Activated naive CD4-positive, alpha-beta T cell treated with anti-CD3 and anti-CD28 coated beads for 36 hours (primary cell): ENCODE measurements at regions not wholly inside any gene's neighbourhood (a gene's known extent, or its start where the extent isn't known, plus 50 kb on each side); places are given as distances from the start of the nearest gene placed in this dataset.

Experiments
- CTCF ChIA-PET: fragments of 350-600 bp; sonication (Branson Sonifier 250); formaldehyde crosslinking; loops from one replicate; lab custom pipeline; 2021; ENCODE audit warnings: antibody characterized with exemption; lab: Charles Lee
- DNase-seq: peaks from one replicate; pipeline ENCODE4 v3.0.0-alpha.2; 2020
- H3K27ac Mint-ChIP-seq: one replicate; pipeline ENCODE4 v1.8.0; 2021; ENCODE audit warnings: mild to moderate bottlenecking, mixed read lengths
- H3K27me3 Mint-ChIP-seq: one replicate; pipeline ENCODE4 v1.8.0; 2021; ENCODE audit warnings: low read depth, mixed read lengths
- H3K36me3 Mint-ChIP-seq: one replicate; pipeline ENCODE4 v1.8.0; 2021; ENCODE audit warnings: low read depth, mixed read lengths
- H3K4me1 Mint-ChIP-seq: one replicate; pipeline ENCODE4 v1.8.0; 2021; ENCODE audit warnings: low read depth, mixed read lengths
- H3K4me3 Mint-ChIP-seq: one replicate; pipeline ENCODE4 v1.8.0; 2021; ENCODE audit warnings: mild to moderate bottlenecking, moderate library complexity, mixed read lengths
- H3K9me3 Mint-ChIP-seq: one replicate; pipeline ENCODE4 v1.8.0; 2021; ENCODE audit warnings: mixed read lengths
- intact Hi-C: fragments of 100-400 bp; cut with micrococcal nuclease; formaldehyde crosslinking; loops from one replicate; pipeline ENCODE4 v1.15.1; 2023

DNA sequence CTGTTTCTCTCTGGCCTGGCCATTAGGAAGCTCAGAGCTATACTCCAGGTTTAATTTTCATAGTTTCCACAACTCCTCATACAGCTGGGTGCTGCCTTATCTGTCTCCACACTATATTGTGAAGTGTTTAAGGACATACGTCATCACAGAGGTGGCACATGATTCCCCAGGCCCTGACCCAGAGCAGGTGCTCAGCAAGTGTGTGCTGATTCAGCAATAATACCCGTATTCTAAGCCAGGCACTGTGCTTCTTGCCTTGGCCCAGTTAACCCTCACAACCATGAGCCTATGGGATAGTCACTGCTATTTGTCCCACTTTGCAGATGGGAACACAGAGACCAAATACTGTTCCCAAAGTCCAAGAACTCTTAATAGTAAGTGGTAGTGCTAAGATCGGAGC is 93.5 kb upstream of the SMIM23 start:
- Mint-ChIP-seq H3K4me1 (no peaks in the 10 kb centered on the region), H3K27me3 (no peaks in the 10 kb centered on the region), H3K27ac (no peak overlapping the region), H3K4me3 (no peak overlapping the region), H3K9me3 (no peaks in the 10 kb centered on the region), H3K36me3 (no peaks in the 10 kb centered on the region)
- no peak for DNase-seq
- intact Hi-C loops, result no loop called here
- CTCF ChIA-PET, result no interaction called here

DNA sequence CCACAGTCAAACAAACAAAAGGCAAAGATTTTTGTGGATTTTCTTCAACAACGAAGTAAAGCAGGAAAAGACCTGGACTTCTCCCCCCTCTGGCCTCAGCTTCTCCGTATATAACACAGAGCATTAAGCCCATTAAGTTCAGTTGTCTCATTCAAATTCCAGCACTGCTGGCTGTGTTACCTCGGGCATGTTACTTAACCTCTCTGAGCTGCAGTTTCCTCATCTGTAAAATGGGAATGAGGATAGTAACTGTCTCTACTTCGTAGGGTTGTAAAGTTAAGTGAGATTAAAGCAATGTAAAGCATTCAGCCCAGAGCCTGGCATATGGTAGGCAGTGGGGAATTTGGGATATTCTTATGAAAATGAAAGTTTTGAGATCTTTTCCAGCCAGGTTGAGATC is 92.7 kb upstream of the SMIM23 start:
- no peaks in the 10 kb centered on the region for H3K27me3 Mint-ChIP-seq
- no peak for DNase-seq
- no peaks in the 10 kb centered on the region for H3K9me3 Mint-ChIP-seq
- H3K36me3 Mint-ChIP-seq, result no peaks in the 10 kb centered on the region
- no peaks in the 10 kb centered on the region for H3K4me1 Mint-ChIP-seq
- no peak overlapping the region for H3K4me3 Mint-ChIP-seq
- no peak overlapping the region for H3K27ac Mint-ChIP-seq
- intact Hi-C loops, result no loop called here
- CTCF ChIA-PET, result no interaction called here

DNA sequence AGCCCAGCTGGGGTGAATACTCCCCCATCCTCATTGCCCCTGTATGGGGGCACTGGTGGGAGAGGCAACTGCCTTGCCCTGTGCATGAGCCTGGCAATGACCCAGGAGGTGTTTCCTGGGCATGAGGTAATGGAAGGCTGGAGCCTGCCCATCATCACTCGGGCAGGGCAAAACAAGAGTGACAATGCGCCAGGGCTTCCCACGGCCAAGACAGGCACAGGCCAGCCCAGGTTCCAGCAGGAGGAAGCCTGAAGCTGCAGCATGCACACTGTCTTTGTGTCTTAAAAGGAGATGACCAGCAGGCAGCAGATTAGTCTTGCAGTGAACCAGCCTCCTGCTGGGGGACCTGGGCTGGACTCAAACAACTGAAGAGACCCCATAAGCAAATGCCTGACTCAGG is 92.2 kb upstream of the SMIM23 start:
- Mint-ChIP-seq H3K4me1 (no peaks in the 10 kb centered on the region), H3K4me3 (no peak overlapping the region), H3K27ac (no peak overlapping the region), H3K27me3 (no peaks in the 10 kb centered on the region), H3K9me3 (no peaks in the 10 kb centered on the region), H3K36me3 (no peaks in the 10 kb centered on the region)
- CTCF ChIA-PET, result no interaction called here
- DNase-seq, result no peak
- intact Hi-C loops, result no loop called here

- Mint-ChIP-seq H3K4me3 (no peak overlapping the region), H3K27me3 (no peaks in the 10 kb centered on the region), H3K4me1 (no peaks in the 10 kb centered on the region), H3K9me3 (no peaks in the 10 kb centered on the region), H3K27ac (no peak overlapping the region), H3K36me3 (no peaks in the 10 kb centered on the region)
- CTCF ChIA-PET, result no interaction called here
- DNase-seq, result no peak
- intact Hi-C loops, result no loop called here
These were observed 89.8 kb upstream of the SMIM23 start for GRCh38 chr5:171695804-171696203.

GRCh38 chr5:171697221-171698102 is 88.2 kb upstream of the SMIM23 start:
- no peak overlapping the region for H3K27ac Mint-ChIP-seq
- no peaks in the 10 kb centered on the region for H3K9me3 Mint-ChIP-seq
- DNase-seq, result no peak
- intact Hi-C loops, result no loop called here
- H3K4me1 Mint-ChIP-seq, result no peaks in the 10 kb centered on the region
- H3K4me3 Mint-ChIP-seq, result no peak overlapping the region
- no peaks in the 10 kb centered on the region for H3K27me3 Mint-ChIP-seq
- H3K36me3 Mint-ChIP-seq, result no peaks in the 10 kb centered on the region
- CTCF ChIA-PET, result no interaction called here

DNA sequence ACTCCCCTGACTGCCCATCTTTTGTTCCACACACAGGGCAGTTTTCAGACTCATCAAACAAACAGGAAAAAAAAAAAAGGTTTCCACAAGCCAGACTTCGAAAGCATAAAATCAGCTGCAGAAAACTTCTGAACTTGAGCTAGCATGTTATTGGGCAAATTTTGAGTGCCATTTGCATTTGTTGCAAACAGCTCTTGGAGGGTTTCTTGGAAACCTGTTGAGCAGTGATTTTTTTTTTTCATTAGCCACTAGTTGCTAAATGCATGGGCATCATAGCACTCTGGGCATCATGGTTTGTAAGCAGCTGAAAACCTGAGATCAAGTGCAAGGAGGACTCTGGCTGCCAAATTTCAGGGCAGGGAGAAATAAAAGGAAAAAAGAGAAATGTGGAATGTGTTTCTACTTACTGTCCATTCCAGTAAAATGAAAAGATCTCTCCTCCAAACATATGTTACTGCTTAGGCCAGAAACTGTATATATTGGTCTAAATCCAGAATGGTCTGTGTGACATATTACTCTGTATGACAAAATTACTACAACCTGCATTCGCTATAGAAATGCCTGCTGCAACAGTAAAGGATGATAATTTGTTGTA is 85.2 kb upstream of the SMIM23 start:
- H3K36me3 Mint-ChIP-seq, result no peaks in the 10 kb centered on the region
- no peaks in the 10 kb centered on the region for H3K27me3 Mint-ChIP-seq
- intact Hi-C loops, result no loop called here
- H3K27ac Mint-ChIP-seq, result no peak overlapping the region
- no peaks in the 10 kb centered on the region for H3K9me3 Mint-ChIP-seq
- H3K4me3 Mint-ChIP-seq, result no peak overlapping the region
- DNase-seq, result no peak
- CTCF ChIA-PET, result interaction anchor here (0.6 kb wide), 1 partner anchor 123 kb away, joined by 4 read pairs; no protein-coding TSS in a partner anchor
- H3K4me1 Mint-ChIP-seq, result no peaks in the 10 kb centered on the region

DNA sequence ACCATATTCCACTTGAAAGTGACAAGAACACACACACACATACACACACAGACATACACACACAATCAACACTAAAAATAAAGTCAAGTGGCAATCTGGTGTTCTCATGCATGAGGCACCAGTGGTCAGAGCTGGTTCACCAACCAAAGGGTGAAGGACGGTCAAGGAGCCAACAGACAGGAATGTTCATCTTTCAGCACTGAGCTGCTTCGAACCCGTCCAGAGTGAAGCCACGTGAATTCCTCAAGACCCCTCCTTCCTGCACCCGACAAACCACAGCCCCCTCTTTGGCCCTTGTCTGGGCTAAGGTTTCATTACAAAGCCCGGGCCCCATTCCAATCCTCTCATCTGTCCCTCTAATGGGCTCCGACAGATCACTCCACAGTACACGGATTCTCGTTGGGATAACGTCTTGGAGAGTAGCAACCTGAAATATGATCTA is 84.5 kb upstream of the SMIM23 start:
- H3K4me3 Mint-ChIP-seq, result no peak overlapping the region
- DNase-seq, result no peak
- no peaks in the 10 kb centered on the region for H3K4me1 Mint-ChIP-seq
- no peaks in the 10 kb centered on the region for H3K36me3 Mint-ChIP-seq
- H3K27me3 Mint-ChIP-seq, result no peaks in the 10 kb centered on the region
- CTCF ChIA-PET, result no interaction called here
- intact Hi-C loops, result no loop called here
- no peak overlapping the region for H3K27ac Mint-ChIP-seq
- no peaks in the 10 kb centered on the region for H3K9me3 Mint-ChIP-seq

DNA sequence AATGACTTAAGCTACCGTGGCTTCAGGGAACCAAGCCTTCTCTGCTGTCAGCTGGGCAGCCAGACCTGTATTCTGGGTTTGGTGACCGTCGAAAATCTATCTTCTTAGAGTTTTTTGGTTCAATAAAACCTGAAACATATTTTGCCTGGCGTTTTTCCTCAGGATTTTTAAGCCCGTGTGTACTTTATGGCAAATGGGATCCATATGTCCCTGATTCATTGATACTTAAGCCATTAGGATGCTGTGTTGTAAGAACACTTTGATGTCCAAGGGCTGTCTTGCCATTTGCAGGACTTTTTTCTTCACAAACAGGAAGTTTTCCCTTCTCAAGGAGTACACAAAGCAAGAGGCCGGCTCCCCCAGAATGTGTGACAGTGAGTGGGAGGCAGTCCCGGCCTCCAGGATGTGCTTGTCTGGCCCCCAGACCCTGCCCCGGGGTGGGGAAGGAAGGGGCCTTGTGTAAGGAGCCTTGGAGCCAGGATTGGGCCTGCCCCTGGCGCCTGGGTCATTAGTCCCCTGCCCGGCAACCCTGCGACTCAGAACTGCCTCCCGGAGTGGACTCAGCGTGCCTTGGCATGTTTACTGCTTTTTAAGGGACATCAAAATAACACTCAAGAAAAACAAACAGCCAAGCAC is 83.4 kb upstream of the SMIM23 start:
- H3K27me3 Mint-ChIP-seq, result no peaks in the 10 kb centered on the region
- no peak overlapping the region for H3K27ac Mint-ChIP-seq
- no peaks in the 10 kb centered on the region for H3K9me3 Mint-ChIP-seq
- no peak overlapping the region for H3K4me3 Mint-ChIP-seq
- H3K36me3 Mint-ChIP-seq, result no peaks in the 10 kb centered on the region
- intact Hi-C loops, result no loop called here
- no peak for DNase-seq
- CTCF ChIA-PET, result no interaction called here
- H3K4me1 Mint-ChIP-seq, result no peaks in the 10 kb centered on the region

GRCh38 chr5:171703146-171703545 is 82.5 kb upstream of the SMIM23 start:
- Mint-ChIP-seq H3K9me3 (no peaks in the 10 kb centered on the region), H3K4me3 (no peak overlapping the region), H3K4me1 (no peaks in the 10 kb centered on the region), H3K27me3 (no peaks in the 10 kb centered on the region), H3K27ac (no peak overlapping the region), H3K36me3 (no peaks in the 10 kb centered on the region)
- intact Hi-C loops, result no loop called here
- CTCF ChIA-PET, result no interaction called here
- no peak for DNase-seq

DNA sequence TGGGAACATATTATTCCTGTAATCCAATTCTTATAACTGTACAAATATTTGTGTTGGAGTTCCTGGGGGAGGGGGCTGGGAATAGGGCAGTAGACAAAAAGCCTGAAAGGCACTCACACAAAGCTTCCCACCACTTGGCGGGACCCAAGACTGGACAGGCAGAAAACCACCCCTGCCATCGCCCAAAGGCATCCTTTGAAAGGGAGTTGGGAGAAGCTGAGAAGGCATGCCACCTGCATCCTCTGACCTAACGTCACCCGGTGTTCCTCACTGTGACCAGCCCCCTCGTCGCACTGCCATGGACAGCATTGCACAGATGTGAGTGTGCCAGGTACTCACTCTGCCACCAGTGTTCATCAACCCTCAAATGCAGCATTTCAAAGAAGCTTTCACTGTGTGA is 80.6 kb upstream of the SMIM23 start:
- H3K27me3 Mint-ChIP-seq, result no peaks in the 10 kb centered on the region
- no peaks in the 10 kb centered on the region for H3K9me3 Mint-ChIP-seq
- intact Hi-C loops, result no loop called here
- no peak overlapping the region for H3K4me3 Mint-ChIP-seq
- H3K4me1 Mint-ChIP-seq, result no peaks in the 10 kb centered on the region
- DNase-seq, result no peak
- no peak overlapping the region for H3K27ac Mint-ChIP-seq
- no peaks in the 10 kb centered on the region for H3K36me3 Mint-ChIP-seq
- CTCF ChIA-PET, result no interaction called here

DNA sequence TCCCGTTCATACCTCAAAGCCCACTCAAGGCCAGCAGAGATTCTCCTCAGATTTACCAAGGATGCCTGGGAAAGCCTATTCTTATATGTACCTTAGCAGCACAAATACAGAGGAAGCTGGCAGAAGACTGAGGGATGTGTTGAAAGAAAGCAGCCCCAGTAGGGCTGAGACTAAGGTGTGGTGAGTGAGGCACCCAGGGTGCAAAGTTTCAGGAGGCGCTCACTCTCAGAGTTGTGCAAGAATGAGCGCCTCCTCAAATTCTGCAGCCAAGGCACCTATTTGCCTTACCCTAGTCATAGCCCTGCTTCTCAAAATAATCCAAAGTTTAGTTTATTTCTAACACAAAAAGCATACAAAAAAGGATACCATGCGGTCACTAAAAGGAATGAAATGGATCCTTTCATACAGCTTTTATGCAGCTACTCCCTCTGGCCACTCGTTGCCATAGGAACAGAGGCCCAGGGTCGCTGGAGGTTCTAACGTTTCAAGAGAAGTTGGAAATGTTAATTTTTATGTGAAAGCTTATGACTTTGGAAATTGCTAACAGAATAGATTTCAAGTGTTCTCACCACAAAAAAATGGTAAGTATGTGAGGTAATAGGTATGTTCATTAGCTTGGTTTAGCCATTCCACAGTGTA is 79.7 kb upstream of the SMIM23 start:
- CTCF ChIA-PET, result no interaction called here
- no peaks in the 10 kb centered on the region for H3K4me1 Mint-ChIP-seq
- no peak overlapping the region for H3K4me3 Mint-ChIP-seq
- no peaks in the 10 kb centered on the region for H3K9me3 Mint-ChIP-seq
- intact Hi-C loops, result no loop called here
- H3K27me3 Mint-ChIP-seq, result no peaks in the 10 kb centered on the region
- H3K36me3 Mint-ChIP-seq, result no peaks in the 10 kb centered on the region
- DNase-seq, result no peak
- no peak overlapping the region for H3K27ac Mint-ChIP-seq

DNA sequence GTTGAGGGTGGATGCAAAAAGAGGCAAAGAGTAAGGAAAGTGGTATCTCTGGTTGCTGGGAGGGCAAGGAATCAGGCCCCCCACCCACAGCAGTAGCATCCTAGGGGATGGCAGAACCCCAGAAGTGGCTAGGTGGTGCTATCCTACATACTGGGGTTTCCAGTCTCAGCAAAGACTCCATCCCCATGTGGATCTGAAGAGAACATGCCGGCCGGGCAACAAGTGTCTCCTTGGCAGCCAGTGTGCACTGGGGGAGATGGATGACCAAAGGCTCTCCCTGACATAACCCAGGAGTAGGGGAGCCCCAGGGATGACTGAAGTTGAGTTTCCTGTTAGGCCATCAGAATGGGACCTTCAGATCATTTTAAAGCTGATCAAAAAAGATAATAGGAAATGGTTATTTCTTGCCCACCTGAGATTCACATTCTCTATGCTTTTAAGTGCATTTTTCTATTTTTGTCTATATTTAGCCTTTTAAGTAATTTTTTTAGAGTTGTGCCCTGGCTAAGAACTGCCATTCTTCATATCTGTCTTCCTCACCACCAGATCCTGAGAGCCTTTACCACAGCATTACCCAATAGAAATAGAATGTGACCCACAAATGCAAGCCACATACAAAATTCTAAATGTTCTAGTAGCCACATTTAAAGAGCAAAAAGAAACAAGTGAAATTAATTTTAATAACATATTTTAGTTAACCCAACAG is 78.7 kb upstream of the SMIM23 start:
- DNase-seq, result no peak
- no peak overlapping the region for H3K4me3 Mint-ChIP-seq
- no peaks in the 10 kb centered on the region for H3K9me3 Mint-ChIP-seq
- CTCF ChIA-PET, result no interaction called here
- no peaks in the 10 kb centered on the region for H3K4me1 Mint-ChIP-seq
- H3K27me3 Mint-ChIP-seq, result no peaks in the 10 kb centered on the region
- H3K36me3 Mint-ChIP-seq, result no peaks in the 10 kb centered on the region
- H3K27ac Mint-ChIP-seq, result no peak overlapping the region
- intact Hi-C loops, result no loop called here
